ENCODE measurements at regions not wholly inside any gene's neighbourhood (a gene's known extent, or its start where the extent isn't known, plus 50 kb on each side); places are given as distances from the start of the nearest gene placed in this dataset.

GRCh38 chr2:236764716-236765115, 195.1 kb downstream of the ACKR3 start:
- Histone ChIP-seq H3K4me3 (no peak overlapping the region), H3K36me3 (no peaks in the 10 kb centered on the region), H3K9me3 (peaks cover 0 to 7% (median 0%) of the 10 kb centered on the region in 12 donors), H3K27ac (no peak overlapping the region), H3K27me3 (no peaks in the 10 kb centered on the region), H3K4me1 (no peaks in the 10 kb centered on the region)
- DNase-seq (no peak), ATAC-seq (no peak)
- intact Hi-C loops (cut with DNase I) = no loop called here
- TF ChIP-seq POLR2A (IDR thresholded peaks at IDR 0.05) = no peak
- no peak for TF ChIP-seq CTCF (IDR thresholded peaks at IDR 0.05)
- 70 to 96% (median 83%) methylated on average over 2 of the region's 2 CpGs for WGBS, 4 donors

GRCh38 chr2:236765478-236765877, 195.9 kb downstream of the ACKR3 start:
- H3K36me3 ChIP-seq = no peaks in the 10 kb centered on the region
- intact Hi-C loops (cut with DNase I) = no loop called here
- ATAC-seq (no peak), DNase-seq (no peak)
- H3K4me1 ChIP-seq = no peaks in the 10 kb centered on the region
- no peak overlapping the region for H3K27ac ChIP-seq
- H3K27me3 ChIP-seq = no peaks in the 10 kb centered on the region
- TF ChIP-seq CTCF (IDR thresholded peaks at IDR 0.05) (no peak), POLR2A (IDR thresholded peaks at IDR 0.05) (no peak)
- peaks cover 0 to 7% (median 0%) of the 10 kb centered on the region in 12 donors for H3K9me3 ChIP-seq
- no peak overlapping the region for H3K4me3 ChIP-seq
- 79 to 87% (median 81%) methylated on average over 3 of the region's 3 CpGs for WGBS, 4 donors

GRCh38 chr2:236766850-236767249, 197.2 kb downstream of the ACKR3 start:
- ATAC-seq (no peak), DNase-seq (no peak)
- H3K4me1 ChIP-seq = no peaks in the 10 kb centered on the region
- no peak for TF ChIP-seq CTCF (IDR thresholded peaks at IDR 0.05)
- TF ChIP-seq POLR2A (IDR thresholded peaks at IDR 0.05) = no peak
- 95 to 100% (median 99%) methylated on average over 2 of the region's 2 CpGs for WGBS, 4 donors
- peaks cover 0 to 7% (median 0%) of the 10 kb centered on the region in 12 donors for H3K9me3 ChIP-seq
- intact Hi-C loops (cut with DNase I) = no loop called here
- H3K4me3 ChIP-seq = no peak overlapping the region
- no peaks in the 10 kb centered on the region for H3K36me3 ChIP-seq
- no peak overlapping the region for H3K27ac ChIP-seq
- H3K27me3 ChIP-seq = no peaks in the 10 kb centered on the region

GRCh38 chr2:236767941-236768340, 198.3 kb downstream of the ACKR3 start:
- intact Hi-C loops (cut with DNase I) = no loop called here
- Histone ChIP-seq H3K27me3 (no peaks in the 10 kb centered on the region), H3K4me3 (no peak overlapping the region), H3K9me3 (peaks cover 0 to 7% (median 0%) of the 10 kb centered on the region in 12 donors), H3K4me1 (no peaks in the 10 kb centered on the region), H3K27ac (no peak overlapping the region), H3K36me3 (no peaks in the 10 kb centered on the region)
- no peak for ATAC-seq
- TF ChIP-seq POLR2A (IDR thresholded peaks at IDR 0.05) (no peak), CTCF (IDR thresholded peaks at IDR 0.05) (no peak)
- 94 to 99% (median 96%) methylated on average over 7 of the region's 7 CpGs for WGBS, 4 donors
- no peak for DNase-seq
